NCI-H1930 (cell line): ENCODE measurements at regions not wholly inside any gene's neighbourhood (a gene's known extent, or its start where the extent isn't known, plus 50 kb on each side); places are given as distances from the start of the nearest gene placed in this dataset.
"Not testable (repeated sequence)": the region's sequence is repeated elsewhere in the genome, so short reads cannot be mapped to it uniquely, and the experiment has no call there.

ENCODE experiments used
- DNase-seq, 2 experiments: peaks; one replicate each; lab custom pipeline; 2025; lab: John Stamatoyannopoulos, UW

GRCh38 chr12:87330071-87330555 lies 699.1 kb downstream of the C12orf50 start:
- DNase-seq, result not testable (repeated sequence)

DNA sequence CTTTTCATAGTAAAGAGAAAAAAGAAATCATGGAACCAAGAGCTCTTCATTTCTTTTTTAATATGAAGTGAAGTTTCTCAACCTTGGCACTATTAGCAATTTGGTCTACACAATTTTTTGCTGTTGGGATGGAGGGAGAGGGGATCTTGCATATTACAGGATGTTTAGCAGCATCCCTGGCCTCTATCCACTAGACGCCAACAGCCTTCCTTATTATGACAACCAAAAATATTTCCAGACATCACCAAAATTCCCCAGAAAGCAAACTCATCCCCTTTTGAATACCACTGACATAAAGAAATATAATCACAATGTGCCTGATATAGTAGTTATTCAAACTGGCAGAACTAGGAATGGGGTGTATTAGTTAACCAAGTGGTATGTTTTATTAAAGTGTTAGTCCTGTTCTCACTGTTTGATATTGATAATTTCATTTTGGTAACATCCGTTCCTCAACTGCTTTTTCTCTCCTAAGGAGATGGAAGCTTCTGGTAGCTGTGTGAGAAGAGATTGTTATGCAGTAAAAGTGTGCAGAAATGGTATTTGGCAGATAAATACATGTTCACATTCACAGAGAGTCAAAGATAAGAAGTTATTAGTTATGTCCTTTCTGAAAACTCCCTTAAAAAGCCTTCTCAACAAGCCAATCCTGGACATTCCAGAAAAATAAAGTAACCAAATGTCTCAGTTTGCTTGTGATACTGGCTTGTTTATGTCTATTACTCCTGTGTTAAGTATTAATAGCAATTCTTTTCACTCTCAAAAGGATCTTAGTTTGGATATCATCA lies 699.9 kb downstream of the C12orf50 start:
- DNase-seq, result no peak

GRCh38 chr12:87323369-87323768 lies 705.8 kb downstream of the C12orf50 start:
- no peak for DNase-seq

DNA sequence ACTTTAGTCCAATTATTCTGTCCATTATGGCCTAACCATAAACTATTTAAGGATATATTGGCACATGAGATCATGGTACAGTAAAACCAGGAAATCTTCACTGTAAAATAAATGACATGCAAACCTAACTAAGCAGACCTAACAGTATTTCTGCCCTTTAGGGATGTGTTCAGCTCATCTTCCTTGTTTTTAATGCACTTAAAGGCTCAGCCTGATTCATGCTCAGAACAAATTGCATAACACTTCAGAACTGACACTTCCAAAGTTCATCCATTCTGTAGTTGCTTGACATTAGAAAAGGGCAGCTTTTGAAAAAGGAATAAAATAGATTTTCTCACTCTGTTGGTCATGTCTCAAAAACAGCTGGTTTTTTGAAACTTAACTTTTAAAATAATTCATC lies 708.5 kb downstream of the C12orf50 start:
- no peak for DNase-seq

DNA sequence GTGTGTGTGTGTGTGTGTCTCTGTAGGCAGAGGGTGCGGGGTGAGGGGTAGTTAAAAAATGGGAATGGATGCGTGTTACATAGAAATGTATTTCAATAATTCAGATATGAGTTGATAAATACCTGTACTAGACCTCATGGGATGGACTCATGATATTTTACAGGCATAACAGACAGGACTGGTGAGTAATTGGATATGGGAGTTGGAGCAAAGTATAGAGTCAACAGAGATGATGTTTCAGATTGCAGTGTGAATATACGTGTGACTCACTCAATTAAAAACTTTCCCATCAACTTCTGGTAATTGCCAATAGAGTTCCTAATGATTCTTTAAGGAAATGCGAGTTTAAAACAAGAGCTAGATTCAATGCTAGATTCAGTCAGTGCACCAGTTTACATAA lies 711.9 kb downstream of the C12orf50 start:
- no peak for DNase-seq

- DNase-seq, result no peak
Observed at GRCh38 chr12:87311206-87311605, 718.0 kb downstream of the C12orf50 start.

DNA sequence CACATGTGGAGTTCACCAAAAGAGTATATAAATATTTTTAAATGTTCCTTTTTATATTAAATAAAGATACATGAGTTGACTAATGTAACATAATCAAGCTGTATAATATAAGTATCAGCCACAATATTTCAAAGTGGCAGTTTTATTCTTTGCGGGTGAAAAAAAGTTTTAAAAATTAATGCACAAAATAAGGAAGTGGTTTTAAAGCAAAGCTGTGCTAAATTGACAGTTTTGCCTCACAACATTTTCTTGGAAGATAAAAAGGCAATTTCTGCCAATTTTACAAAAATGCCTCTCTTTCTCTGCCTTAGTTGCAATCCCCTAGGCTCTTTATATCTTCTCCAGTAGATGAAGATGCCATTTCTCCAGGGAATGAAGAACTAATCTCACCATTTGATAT lies 719.1 kb downstream of the C12orf50 start:
- no peak for DNase-seq

- DNase-seq, result no peak
Observed at GRCh38 chr12:87305481-87305880, 723.7 kb downstream of the C12orf50 start.

DNA sequence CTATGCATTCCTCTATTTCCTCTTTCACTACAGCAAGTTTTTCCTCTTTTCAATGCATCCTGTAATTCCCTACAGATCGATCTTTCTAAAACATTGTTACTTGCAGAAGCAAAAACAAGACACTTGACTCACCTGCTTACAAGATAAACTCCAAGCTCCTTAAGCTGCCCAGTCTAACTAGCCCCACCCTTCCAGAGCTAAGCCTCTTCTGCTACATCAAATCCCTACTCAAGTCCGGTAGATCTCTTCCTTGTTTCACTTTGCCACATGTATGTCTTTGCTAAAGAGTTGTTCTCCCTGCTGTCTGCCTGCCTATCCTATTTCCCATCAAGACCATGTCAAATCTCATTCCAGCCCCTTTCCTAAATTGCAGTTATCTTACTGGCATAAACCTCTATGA lies 724.8 kb downstream of the C12orf50 start:
- no peak for DNase-seq

- no peak for DNase-seq
Observed at GRCh38 chr12:87303396-87304012, 725.7 kb downstream of the C12orf50 start.

DNA sequence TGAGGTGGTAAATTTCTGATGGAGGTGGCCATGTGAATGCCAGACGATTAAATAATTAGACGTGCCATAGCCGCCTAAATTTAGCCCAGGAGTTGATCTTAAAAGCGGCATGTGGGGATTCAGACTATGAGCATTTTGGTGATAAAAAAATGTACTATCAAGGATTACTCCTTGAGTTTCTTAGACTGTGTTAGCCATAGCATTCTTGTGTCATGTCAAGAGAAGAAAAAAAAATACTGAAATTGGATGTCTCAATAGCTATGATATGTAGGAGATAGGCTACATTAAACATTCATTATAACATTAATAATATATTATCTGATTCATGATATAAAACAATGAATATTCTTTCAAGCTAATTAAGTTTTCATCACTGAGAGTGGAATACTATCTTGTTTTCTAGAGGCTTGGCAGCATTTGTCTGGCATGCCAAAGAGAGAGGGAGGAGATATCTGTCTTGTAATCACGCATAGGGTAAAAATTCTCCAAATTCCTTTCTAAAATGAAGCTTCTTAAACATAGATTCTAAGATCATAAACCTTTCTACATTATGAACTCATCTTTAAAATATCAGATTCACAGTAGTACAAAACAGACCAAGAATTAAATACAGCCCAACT lies 727.0 kb downstream of the C12orf50 start:
- DNase-seq, result no peak

- no peak for DNase-seq
Observed at GRCh38 chr12:87290505-87290904, 738.7 kb downstream of the C12orf50 start.

DNA sequence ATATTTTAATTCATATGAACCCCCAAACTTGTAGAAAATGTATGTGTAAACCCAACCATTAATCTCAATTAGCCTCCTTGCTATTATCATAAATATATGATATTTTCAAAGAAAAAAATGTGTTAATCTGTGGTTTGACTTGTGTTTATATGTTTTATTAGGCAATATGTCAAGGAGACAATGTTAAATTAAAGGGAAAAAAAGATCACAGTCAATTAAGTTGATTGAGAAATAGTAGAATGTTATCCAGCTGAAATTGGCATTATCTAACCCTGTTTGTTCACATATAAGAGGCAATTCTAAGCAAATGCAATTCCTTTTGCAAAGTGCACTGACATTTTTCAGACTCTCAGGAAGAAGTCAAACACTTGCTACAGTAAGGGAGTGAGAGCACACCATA lies 745.3 kb downstream of the C12orf50 start:
- DNase-seq, result no peak

DNA sequence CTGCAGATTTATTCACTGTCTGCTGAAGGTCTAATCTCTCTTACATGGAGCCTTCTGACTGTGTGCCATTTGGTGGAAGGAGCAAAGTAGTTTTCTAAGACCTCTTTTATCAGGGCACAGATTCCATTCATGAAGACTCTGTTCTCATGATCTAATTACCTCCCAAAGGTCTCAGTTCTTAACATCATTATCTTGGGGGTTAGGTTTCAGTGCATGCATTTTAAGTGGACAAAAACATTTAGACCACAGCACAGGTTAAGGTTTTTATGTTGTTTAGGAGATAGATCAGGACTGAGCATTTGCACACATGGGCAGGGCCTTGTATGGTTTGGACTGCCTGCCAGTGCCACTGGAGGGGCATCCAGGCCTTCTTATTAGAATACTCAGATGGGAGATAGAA lies 746.1 kb downstream of the C12orf50 start:
- DNase-seq, result no peak

- DNase-seq, result no peak
Observed at GRCh38 chr12:87280893-87281292, 748.3 kb downstream of the C12orf50 start.

- no peak for DNase-seq
Observed at GRCh38 chr12:87280356-87280755, 748.8 kb downstream of the C12orf50 start.

DNA sequence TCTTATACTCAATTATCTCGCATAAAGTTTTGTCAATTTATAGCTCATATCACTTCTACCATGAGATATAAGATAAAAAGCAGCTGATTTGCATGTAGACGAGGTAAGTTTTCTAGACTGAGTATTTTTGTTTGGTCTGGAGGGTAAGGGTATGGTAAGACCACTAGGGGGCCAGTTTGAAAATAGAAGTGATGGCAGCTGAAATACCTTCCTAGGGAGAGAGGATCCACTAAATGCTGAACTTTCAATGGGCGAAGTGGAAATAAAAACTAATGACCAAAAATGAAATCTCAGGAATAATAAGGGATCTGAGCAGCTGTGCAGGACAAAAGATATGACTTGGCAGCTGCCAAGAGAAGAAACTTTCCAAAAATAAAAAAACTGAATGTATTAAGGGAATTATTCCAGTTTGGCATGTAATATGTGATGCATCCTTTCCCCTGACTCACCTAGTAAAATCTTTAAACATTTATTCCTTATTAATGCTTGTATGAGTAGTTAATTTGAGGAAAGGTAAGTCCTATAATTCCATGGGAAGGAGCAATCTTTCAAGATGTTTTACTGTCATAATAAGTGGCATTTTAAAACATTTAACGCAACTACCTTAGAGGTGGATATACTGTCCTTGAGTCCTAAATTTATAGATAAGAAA lies 754.5 kb downstream of the C12orf50 start:
- DNase-seq, result no peak

DNA sequence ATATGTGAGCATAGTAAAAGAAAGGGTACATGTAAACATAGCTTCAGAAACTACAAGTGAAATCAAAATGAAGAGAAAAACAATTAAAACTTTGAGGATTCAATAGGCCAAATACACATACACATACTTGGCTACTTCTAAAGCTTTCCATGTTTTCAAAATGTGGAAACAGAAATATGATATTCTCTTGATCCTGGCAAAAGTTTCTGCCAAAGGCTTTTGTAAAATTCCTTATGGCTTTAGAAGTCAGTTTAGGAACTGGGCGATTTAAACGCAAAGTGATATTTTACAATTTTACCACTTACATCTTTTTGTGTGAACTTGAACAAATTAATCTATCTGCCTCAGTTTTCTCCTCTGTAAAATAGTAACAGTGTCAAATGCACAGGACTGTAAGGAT lies 756.4 kb downstream of the C12orf50 start:
- DNase-seq, result no peak

- no peak for DNase-seq
Observed at GRCh38 chr12:87270919-87271318, 758.3 kb downstream of the C12orf50 start.

- no peak for DNase-seq
Observed at GRCh38 chr12:87266305-87266704, 762.9 kb downstream of the C12orf50 start.

GRCh38 chr12:87259391-87259790 lies 769.8 kb downstream of the C12orf50 start:
- DNase-seq, result no peak

GRCh38 chr12:87254381-87255030 lies 774.7 kb downstream of the C12orf50 start:
- DNase-seq, result no peak
